A673 (cell line): ENCODE measurements at regions not wholly inside any gene's neighbourhood (a gene's known extent, or its start where the extent isn't known, plus 50 kb on each side); places are given as distances from the start of the nearest gene placed in this dataset.

ENCODE experiments used
- BruUV-seq: library from RNA; stranded (reverse); fragments of 400-500 nt; replicated peaks from 2 replicates; lab custom pipeline; 2021; lab: Mats Ljungman, UMichigan
- CTCF ChIA-PET: fragments of 300-600 bp; sonication (Branson Sonifier 250); formaldehyde crosslinking; loops from one replicate; lab custom pipeline; 2022; ENCODE audit warnings: antibody characterized with exemption; lab: Charles Lee
- POLR2A ChIA-PET: fragments of 300-600 bp; sonication (Branson Sonifier 250); formaldehyde crosslinking; loops from one replicate; lab custom pipeline; 2022; ENCODE audit warnings: antibody characterized with exemption; ENCODE audit not compliant: low non-redundant PET; lab: Charles Lee
- DNase-seq: peaks from one replicate; pipeline ENCODE4 v3.0.0-alpha.2; 2015; ENCODE audit warnings: low spot score
- H3K27ac ChIP-seq: fragments of 200-600 bp; sonication (generic); 2 replicates; pipeline ENCODE4 v1.5.1; 2016; ENCODE audit warnings: mixed run types, low read depth, mild to moderate bottlenecking, mixed read lengths, antibody characterized with exemption, low read length; ENCODE audit not compliant: poor library complexity, severe bottlenecking
- H3K27me3 ChIP-seq: fragments of 200-600 bp; sonication (generic); replicated peaks from 2 replicates; pipeline ENCODE4 v1.6.1; 2017; ENCODE audit warnings: mixed run types, low read depth, mild to moderate bottlenecking, mixed read lengths, antibody characterized with exemption, low read length; ENCODE audit not compliant: insufficient read depth, poor library complexity
- H3K36me3 ChIP-seq: fragments of 200-600 bp; sonication (generic); 2 replicates; pipeline ENCODE4 v1.6.1; 2016; ENCODE audit warnings: mixed run types, mild to moderate bottlenecking, mixed read lengths, antibody characterized with exemption, low read length; ENCODE audit not compliant: insufficient read depth, poor library complexity, severe bottlenecking
- H3K4me1 ChIP-seq: fragments of 200-600 bp; sonication (generic); 2 replicates; pipeline ENCODE4 v1.6.1; 2017; ENCODE audit warnings: mixed run types, mild to moderate bottlenecking, mixed read lengths, antibody characterized with exemption, low read length; ENCODE audit not compliant: insufficient read depth, poor library complexity, severe bottlenecking
- H3K4me3 ChIP-seq: fragments of 200-600 bp; sonication (generic); 2 replicates; pipeline ENCODE4 v1.5.1; 2016; ENCODE audit warnings: low read depth, mixed run types, mild to moderate bottlenecking, mixed read lengths, low read length; ENCODE audit not compliant: poor library complexity, severe bottlenecking
- H3K9me3 ChIP-seq: fragments of 200-600 bp; sonication (generic); 2 replicates; pipeline ENCODE4 v1.6.1; 2016; ENCODE audit warnings: mixed run types, low read depth, mild to moderate bottlenecking, mixed read lengths, antibody characterized with exemption, low read length; ENCODE audit not compliant: poor library complexity, severe bottlenecking
- CTCF ChIP-seq: fragments of 300-800, 200-600 bp; sonication (generic); conservative IDR thresholded peaks from 2 replicates; pipeline ENCODE4 v1.5.1; 2017; ENCODE audit warnings: low read depth, mild to moderate bottlenecking, antibody characterized with exemption, low read length, moderate library complexity, mixed read lengths
- EZH2 ChIP-seq: fragments of 200-600 bp; sonication (generic); IDR thresholded peaks from 2 replicates; pipeline ENCODE4 v1.6.1; 2017; ENCODE audit warnings: borderline replicate concordance, low read depth, mild to moderate bottlenecking, mixed read lengths, antibody characterized with exemption, low read length; ENCODE audit not compliant: poor library complexity, severe bottlenecking
- intact Hi-C: fragments of 100-400 bp; cut with micrococcal nuclease; formaldehyde crosslinking; loops from one replicate; pipeline ENCODE4 v1.10.0; 2022; ENCODE audit not compliant: unreplicated experiment

GRCh38 chr9:31248156-31248555 lies 1136.3 kb upstream of the ACO1 start:
- no peak overlapping the region for H3K27ac ChIP-seq
- intact Hi-C loops = no loop called here
- POLR2A ChIA-PET = no interaction called here
- H3K4me3 ChIP-seq = no peak overlapping the region
- no peaks in the 10 kb centered on the region for H3K27me3 ChIP-seq
- no peaks in the 10 kb centered on the region for H3K4me1 ChIP-seq
- DNase-seq = no peak
- H3K9me3 ChIP-seq = no peaks in the 10 kb centered on the region
- H3K36me3 ChIP-seq = no peaks in the 10 kb centered on the region
- BruUV-seq = no TSS peak
- no peak for TF ChIP-seq CTCF
- TF ChIP-seq EZH2 = no peak
- CTCF ChIA-PET = no interaction called here

GRCh38 chr9:31251386-31251785 lies 1133.1 kb upstream of the ACO1 start:
- DNase-seq = no peak
- ChIA-PET POLR2A (no interaction called here), CTCF (no interaction called here)
- Histone ChIP-seq H3K27ac (no peak overlapping the region), H3K36me3 (no peaks in the 10 kb centered on the region), H3K4me3 (no peak overlapping the region), H3K27me3 (no peaks in the 10 kb centered on the region), H3K4me1 (no peaks in the 10 kb centered on the region), H3K9me3 (no peaks in the 10 kb centered on the region)
- intact Hi-C loops = no loop called here
- no peak for TF ChIP-seq EZH2
- TF ChIP-seq CTCF = no peak
- no TSS peak for BruUV-seq

DNA sequence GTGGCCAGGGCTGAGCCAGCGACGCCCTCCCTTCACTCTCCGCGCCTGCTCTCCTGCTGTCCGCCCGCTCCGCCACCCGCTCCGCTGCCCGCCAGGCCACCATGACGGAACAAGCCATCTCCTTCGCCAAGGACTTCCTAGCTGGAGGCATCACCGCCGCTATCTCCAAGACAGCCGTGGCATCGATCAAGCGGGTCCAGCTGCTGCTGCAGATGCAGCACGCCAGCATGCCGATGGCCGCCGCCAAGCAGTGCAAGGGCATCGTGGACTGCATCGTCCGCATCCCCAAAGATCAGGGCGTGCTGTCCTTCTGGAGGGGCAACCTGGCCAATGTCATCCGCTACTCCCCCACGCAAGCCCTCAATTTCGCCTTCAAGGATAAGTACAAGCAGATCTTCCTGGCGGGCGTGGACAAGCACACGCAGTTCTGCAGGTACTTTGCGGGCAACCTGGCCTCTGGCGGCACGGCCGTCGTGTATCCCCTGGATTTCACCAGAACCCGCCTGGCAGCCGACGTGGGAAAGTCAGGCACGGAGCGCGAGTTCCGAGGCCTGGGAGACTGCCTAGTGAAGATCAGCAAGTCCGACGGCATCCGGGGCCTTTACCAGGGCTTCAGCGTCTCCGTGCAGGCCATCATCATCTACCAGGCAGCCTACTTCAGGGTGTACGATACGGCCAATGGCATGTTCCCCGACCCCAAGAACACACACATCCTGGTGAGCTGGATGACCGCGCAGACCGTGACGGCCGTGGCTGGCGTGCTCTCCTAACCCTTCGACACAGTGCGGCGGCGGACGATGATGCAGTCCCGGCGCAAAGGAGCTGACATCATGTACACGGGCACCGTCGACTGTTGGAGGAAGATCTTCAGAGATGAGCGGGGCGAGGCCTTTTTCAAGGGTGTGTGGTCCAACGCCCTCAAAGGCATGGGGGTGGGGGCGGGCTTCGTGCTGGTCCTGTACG lies 1130.4 kb upstream of the ACO1 start:
- no peaks in the 10 kb centered on the region for H3K36me3 ChIP-seq
- no peak overlapping the region for H3K4me3 ChIP-seq
- no peaks in the 10 kb centered on the region for H3K4me1 ChIP-seq
- no peak for TF ChIP-seq EZH2
- TF ChIP-seq CTCF = no peak
- intact Hi-C loops = no loop called here
- no peak overlapping the region for H3K27ac ChIP-seq
- no peaks in the 10 kb centered on the region for H3K27me3 ChIP-seq
- no peaks in the 10 kb centered on the region for H3K9me3 ChIP-seq
- ChIA-PET POLR2A (no interaction called here), CTCF (no interaction called here)
- DNase-seq = no peak
- no TSS peak for BruUV-seq
